ENCODE measurements at regions not wholly inside any gene's neighbourhood (a gene's known extent, or its start where the extent isn't known, plus 50 kb on each side); places are given as distances from the start of the nearest gene placed in this dataset.

DNA sequence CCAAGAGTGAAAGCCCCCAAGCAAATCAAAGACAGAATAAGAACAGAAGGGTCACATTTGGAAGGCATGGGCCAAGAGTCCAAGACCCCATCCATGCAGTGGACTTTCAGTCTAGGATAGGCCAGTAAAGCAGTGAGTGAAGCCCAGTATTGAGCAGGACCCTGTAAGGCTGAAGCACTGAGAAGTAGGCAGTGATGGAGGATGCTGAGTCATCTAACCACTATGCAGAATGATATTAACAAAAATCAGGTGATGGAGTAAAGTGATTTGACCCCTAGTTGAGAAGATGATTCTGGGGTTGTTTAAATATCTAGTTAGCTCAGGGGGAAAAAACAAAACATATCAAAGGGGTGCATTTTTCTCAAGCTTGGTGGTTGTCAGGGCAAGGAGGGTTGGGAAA is 308.7 kb upstream of the PLXNA2 start:
- no peak for DNase-seq

DNA sequence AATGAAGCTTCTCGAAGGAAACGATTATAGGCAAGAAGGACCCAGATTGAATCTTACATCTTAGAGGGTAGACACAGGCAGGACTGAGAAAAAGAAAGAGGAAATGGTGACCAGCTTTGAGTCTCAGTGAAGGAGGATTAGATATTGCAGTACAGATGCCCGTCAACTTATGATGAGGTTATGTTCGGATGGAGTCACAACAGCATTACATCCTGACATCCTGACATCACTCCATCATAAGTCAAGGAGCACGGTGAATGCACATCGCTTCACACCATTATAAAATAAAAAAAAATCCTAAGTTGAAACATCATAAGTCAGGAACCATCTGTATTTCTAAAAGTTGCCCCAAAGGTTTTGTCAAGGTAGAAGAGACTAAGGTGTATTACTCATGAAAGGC is 312.3 kb upstream of the PLXNA2 start:
- DNase-seq, result no peak

DNA sequence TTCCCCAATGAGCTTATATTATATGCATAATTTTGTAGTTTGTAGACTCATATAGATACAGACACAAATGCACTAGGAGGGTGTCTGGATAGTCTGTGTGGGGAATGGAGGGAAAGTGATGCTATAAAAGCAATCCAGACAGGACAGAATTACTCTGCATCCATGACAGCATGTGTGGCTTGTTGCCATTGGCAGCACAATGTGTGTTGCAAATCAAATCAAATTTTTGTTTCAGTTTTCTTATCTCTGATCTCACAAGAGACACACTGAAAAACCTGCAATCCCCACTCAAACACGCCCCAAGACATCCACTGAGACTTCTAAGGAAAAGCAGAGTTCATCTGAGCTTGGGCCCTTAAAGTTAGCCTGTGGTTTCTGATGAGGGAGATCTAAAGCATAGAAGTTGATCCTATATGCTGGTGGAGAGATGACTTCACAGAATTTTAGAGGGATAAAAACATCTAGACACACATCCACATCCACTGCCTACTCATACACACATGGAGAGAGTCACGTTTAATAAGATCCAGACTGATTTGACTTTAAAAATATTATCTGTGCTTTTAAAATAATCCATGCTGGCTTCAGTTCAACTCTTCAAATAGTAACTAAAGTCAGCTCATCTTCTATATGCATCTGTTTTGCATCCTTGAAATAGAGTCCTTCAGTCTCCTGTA is 313.0 kb upstream of the PLXNA2 start:
- no peak for DNase-seq

DNA sequence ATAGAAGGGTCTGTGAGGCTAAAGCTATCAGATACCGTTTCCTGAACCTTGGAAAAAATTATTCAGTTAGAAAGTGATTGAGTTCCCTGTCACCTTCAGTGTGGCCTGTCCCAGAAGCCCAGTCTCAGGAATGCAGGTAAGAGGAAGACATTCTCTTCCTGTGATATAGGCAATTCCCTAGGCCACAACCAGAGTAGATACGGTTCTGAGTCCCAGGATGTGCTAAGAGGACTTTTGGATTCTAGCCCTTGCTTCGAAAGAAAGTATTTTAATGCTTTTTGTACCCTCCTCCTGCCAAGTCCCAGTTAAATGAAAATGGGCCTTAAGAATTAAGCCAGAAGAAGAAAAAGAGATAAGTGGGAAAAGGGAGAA is 313.5 kb upstream of the PLXNA2 start:
- no peak for DNase-seq

DNA sequence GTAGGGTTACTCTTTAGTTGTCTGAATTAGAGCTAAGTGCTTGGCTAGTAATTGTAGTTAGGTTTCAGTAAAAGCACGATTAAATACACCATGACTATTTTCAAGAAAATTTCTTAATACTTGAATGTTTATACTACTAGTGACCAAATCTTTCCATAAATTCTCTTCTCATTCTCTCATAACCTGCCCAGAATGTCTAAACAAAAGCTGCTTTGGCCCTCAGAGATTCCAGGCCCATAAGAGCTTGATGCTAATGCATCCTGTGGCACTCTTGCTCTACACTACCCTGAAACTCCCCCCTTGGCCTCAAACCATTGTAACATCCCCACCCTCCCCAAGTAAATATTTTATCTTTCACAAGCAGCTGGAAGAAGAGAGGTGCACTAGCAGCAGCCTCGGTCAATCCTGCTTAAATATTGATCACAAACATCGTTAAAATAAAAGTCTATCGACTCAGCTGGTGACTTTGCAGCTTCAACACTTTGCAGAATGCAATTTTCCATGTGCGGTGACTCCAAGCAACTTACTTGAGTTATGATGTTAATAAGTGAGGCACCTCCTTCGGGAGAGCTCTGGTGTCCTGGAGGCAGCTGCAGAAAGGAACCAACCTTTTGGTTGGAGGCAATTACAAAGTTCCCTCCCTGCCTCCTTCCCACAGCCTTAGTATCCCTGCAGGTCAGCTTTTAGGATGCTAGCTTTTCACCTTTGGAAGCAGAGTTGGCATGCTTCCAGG is 315.6 kb upstream of the PLXNA2 start:
- no peak for DNase-seq

DNA sequence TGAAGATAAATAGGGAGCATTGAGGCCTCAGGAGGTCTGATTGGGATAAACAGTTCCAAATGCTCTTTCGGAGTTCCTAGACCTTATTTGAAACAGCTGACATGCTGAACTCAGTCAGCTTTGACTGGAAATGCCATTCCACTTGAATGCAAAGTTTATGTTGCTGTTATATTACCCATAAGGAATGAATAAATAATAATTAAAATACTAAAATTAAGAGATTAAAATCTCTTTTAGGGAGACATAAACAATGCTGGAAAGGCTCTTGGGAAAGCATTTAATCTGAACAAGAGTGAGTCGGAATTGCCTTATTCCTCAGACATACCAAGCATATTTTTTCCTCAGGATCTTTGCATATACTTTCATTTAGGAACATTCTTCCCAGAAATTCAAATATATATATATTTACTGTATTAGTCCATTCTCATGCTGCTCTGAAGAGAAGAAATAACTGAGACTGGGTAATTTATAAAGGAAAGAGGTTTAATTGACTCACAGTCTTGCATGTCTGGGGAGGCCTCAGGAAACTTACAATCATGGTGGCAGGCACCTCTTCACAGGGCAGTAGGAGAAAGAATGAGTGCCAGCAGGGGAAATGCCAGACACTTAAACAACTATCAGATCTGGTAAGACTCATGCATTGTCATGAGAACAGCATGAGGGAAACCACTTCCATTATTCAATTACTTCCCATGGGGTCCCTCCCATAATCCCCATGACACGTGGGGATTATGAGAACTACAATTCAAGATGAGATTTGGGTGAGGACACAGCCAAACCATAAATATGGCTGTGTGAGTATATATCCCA is 318.2 kb upstream of the PLXNA2 start:
- no peak for DNase-seq

DNA sequence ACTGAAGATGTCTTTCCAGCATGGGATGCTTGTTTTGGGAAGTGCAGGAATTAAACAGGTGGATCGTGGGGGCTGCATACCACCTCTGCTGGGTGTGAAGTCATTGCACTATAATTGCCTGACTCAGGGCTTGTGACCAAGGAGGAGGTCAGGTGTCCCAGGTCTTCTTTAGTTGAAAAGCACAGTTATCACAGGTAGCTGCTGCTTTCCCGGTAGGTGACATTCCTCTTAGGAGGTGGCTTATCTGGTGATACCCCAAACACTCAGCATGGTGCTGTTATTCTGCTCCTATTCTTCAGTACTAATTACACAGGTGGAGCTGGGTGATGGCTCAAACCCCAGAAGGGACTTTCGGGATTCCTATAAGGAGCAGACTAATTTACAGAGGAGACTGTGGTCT is 320.3 kb upstream of the PLXNA2 start:
- no peak for DNase-seq

DNA sequence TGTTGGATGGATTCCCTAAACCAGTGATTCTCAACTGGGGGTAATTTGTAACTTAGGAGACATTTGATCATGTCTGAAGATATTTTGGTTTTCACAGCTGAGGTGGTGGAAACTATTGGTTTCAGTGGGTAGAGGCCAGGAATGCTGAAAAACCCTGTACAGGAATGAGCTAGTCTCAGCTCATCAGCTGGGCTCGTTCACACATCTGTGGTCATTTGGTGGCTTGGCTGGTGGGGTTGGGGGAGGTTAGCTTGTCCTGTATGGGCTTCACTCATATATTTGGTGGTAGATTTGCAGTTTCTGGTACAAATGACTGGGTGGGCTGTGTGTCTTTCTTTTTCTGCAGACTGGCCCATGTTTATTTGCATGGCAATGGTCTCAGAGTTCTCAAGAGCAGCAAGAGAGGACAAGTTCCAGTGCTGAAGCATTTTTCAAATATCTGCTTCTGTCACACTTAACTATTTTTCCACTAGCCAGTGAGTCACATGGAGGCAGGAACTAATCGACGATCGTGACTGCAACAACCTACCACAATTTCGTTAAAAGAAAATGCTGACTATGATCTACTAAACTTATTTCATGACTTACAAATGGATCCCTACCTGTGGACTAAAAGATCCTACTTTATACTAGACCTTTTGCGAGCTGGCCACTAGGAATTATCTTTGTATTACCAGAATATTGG is 321.7 kb upstream of the PLXNA2 start:
- DNase-seq, result no peak

DNA sequence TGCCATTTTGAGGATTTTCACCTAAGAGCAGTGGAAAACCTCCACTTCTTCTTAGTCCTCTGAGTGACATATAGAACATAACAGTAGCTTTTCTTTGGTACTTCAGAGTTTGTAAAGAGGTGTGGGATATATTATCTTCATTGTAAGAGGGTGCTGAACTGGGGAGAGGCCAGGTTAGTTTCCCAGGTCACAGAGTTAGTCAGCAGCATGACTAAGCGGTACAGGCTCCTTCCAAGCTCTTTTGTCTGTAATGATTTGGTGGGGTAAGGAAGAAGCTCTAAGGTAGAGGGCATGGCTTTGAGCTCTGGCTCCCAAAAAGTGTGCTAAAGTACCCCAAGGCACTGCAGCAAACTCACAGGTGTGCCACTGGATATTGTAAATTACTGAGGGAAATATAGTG is 325.0 kb upstream of the PLXNA2 start:
- no peak for DNase-seq

DNA sequence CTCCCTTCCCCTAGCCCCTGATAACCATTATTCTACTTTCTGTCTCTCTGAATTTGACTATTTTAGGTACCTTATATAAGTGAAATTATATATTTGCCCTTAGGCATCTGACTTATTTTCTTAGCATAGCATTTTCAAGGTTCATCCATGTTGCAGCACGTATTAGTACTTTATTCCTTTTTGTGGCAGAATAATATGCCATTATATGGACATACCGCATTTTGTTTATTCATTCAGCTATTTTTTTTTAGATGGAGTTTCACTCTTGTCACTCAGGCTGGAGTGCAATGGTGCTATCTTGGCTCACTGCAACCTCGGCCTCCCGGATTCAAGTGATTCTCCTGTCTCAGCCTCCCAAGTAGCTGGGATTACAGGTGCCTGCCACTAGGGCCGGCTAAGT is 326.2 kb upstream of the PLXNA2 start:
- no peak for DNase-seq

DNA sequence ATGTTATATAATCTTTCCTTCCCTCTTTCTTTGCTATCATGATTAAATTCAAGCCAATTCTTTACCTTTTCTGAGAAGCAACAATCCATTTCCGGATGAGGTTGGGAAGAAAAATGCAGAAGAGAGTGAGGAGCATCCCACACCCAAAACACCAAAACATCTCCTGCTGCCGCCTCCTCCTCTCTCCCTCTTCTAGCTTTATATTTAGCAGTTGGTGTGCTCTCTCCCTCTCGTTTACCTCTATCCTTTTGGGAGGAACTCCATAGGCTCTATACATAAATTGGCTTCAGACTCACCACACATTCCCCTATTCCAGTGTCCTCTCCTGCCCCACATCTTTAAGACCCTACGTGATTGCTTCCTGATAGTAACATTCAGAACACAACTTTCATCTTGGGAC is 332.2 kb upstream of the PLXNA2 start:
- no peak for DNase-seq

DNA sequence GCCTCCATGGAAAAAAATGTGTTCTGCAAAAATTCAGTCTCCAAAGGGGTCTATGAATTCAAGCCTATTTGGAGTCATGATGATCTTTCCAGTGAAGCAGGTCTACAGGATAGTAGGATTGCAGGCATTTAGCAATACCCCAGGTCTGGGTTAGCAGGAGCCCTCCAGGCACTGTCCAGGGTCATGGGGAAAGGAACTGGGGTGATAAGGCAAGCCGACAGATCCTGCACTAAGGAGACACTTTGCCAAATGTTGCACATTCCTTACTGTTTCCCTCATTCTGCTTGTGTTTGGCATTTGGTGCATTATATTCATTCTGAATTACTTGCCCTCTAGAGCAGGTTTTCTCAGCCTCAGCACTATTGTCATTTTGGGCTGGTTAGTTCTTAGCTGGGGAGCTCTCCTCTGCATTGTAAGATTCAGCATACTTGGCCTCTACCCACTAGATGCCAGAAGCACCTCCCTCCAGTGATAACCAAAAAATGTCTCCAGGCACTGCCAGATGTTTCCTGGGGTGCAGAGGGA is 333.3 kb upstream of the PLXNA2 start:
- DNase-seq, result no peak

DNA sequence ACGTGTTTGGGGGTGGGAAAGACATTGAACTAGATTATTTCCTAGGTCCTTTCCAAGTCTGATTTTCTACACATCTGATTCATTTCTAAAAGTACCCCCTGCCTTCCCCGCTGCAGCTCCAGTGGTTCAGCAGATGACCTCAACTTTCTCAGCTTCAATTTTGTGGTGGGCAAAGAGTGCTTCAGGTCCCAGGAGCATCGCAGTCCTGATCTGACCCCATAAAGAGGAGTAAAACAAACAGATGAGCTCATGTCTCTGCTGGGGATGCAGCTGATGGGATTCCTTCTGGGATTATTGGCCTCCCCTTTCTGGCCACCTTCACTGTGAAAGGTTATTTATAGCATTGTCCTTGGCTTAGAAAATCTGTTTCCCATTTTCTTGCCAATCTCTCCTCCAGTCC is 337.0 kb upstream of the PLXNA2 start:
- no peak for DNase-seq

DNA sequence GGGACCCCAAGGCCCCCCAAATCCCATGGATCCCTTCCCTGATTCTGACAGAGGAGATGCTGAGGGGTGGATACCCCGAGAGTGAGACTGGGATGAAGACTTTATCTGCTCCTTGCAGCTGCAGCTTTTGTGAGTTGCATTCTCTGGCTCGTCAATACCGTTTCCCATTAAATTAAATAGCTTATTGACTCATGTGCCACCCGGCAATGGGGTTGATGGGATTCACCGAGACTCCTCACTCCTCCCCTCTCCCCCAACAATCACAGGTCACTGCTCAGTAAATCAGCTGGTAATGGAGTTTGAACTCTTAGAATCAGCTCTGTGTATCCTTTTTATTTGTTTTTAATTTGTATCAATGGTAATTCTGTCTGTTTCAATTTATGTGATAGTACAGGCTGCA is 337.5 kb upstream of the PLXNA2 start:
- no peak for DNase-seq

DNA sequence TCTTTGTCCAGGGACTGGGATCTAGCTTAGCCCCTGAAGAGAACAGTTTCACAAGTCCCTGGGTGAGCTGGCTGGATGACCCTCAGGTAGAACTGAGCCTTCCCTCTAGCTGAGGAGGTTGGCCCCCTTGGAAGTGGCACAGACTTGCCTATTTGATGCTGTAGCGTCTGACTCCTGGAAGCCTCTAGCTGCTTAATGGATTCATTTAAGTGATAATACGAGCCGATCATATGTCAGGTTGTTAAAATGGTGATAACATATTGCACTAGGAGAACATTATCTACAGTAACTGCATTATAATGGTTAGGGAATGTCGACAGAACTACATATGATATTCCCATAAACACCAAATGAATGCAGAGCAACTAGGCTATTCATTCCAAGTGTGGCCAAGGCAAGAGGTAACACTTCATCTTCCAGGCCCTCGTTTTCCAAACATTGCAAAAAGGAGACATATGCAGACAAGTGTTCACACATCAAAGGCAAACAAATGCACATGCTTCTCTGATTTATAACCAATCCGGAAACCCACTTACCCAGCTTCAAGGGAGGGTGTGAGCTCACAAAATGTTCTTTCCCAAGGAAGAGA is 340.1 kb upstream of the PLXNA2 start:
- no peak for DNase-seq

DNA sequence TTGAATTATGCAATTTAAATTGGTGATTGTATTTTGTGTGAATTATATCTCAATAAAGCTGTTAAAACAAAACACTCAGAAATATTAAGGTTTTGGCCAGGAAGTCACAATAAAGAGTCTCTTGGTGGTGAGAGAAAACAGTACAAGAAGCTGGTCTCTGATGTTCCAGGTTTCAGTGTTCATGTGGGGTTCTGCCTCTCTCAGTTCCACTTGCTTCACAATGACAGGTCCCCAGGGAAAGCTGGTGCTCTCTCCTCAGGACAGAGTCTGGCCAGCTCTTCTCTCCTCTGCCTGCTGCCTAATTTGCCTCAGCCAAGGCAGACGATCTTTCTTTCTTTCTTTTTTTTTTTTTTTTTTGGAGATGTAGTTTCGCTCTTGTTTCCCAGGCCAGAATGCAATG is 342.9 kb upstream of the PLXNA2 start:
- DNase-seq, result no peak

DNA sequence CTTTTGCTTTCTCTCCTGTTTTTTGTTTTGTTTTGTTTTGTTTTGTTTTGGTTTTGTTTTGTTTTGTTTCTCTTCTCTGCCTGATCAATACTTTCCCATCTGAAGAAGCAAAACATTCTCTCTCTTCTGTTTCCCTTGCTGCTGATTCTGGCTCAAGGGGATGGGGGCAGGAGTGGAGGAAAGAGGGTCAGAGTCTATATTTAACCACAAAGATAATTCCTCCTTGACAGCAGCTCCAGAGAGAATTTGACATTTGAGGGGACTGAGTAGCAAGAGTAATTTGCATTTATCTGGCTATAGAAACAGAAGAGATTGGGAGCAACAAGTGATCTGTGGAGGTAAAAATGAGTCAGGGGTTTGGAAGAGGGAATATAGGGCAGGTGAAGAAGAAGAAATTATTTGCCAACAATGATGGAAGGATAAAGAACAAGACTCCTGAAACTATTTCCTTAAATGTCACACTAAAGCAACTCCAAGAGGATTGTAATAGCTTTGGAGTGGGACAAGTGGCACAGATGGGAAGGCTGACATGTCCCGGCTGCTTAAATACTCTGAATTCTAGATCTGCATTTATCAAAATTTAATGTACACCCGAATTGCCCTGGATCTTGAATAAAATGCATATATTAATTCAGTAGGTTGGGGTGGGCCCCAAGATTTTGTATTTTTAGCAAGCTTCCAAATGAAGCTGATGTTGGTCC is 349.3 kb upstream of the PLXNA2 start:
- DNase-seq, result no peak

DNA sequence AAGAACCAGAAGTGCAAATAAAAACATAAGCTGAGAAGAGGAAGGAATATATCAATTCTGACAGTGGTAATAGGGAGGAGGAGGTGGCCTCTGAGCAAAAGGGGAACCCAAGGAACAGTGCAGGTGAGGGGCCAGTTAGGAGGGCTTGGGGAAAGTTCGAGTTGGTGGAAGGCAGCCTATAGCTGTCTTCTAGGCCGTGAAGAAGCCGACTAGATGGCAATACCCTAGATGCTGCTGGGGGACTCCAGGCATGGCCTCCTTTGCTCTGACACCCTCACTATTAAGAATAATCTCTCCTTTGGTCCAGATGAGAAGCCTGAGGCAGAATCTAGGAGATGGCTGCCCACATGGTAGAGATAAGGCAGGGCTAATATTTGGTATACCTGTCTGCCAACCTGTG is 351.1 kb upstream of the PLXNA2 start:
- DNase-seq, result no peak

DNA sequence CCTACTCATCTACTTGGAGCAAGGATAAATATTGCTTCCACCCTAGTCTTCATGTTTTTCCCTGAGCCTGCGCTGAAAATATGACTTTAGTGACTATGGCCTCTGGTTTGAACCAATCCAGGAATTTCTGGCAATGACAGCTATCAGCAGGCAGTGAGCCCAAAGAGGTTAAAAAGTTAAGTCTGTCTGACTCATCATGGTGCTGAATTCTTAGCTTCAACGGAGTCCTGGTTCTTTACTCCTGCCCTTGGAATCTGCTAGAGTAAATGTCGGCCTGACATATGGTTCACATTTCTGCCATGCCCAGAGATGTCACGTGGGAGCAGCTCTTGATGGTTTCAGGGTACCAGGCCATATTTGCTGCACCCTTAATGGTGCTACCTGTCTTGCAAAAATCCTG is 351.6 kb upstream of the PLXNA2 start:
- DNase-seq, result no peak

DNA sequence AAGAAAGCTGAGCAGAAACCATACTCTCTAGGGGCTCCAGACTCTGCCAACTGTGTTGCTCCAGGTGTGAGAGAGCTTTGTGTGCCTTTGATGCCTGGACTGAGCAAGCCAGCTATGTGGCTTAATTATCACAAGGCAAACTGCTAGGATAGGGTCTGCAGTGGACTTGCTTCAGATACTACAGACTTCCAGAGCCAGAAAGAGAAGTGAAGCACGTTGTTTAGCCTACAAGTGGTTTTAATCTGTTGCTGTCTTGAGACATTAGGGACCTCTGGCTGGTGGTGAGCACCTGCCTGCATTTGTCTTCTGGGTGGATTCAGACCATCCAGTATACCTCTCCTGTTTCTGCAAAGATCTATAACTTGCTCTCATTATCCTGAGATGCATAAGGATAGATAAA is 353.4 kb upstream of the PLXNA2 start:
- DNase-seq, result no peak

DNA sequence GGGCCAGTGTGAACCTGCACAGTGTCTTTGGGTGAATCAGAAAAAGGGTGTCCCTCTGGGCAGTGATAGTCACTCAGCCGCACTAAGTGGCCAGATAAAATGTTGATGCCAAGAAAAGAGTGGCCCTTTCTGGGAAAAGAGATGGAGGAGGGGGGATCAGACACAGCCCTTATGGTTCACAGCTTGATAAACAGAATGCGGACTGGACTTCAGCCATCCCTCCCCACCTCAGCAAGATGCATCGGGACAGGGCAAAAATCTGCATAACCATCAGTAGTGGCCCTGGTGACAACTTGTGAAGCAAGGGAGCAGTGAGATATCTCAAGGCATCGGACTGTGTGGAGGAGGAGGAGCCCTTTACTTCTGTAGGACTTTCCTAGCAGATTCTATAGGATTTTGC is 353.8 kb upstream of the PLXNA2 start:
- no peak for DNase-seq

DNA sequence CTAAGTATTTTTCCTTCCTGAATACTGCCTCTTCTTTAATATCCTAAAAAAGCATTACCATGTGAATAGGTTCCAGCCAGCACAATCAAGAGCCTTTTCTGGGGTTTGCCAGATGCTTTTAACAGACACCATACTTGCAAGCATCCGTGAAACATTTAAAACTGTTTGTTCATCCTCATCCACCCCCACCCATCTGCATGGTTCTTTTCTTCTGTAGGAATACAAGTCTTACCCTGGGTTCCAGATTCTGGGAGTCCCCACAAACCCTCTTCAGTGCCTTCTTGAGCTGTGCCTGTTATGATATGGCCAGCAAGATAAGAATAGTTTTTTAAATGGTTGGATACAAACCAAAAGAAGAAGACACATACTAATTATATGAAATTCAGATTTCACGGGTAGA is 354.9 kb upstream of the PLXNA2 start:
- no peak for DNase-seq

All from NCI-H524 treated with DMSO at 0.1 percent for 48 hours (cell line).